H1 (cell line): ENCODE measurements at regions not wholly inside any gene's neighbourhood (a gene's known extent, or its start where the extent isn't known, plus 50 kb on each side); places are given as distances from the start of the nearest gene placed in this dataset.
A peak's percentile ranks its signal among the peaks of the same experiment; 100 is the strongest.

Source experiments
- CTCF ChIA-PET: fragments of 300-600 bp; sonication (Branson Sonifier 250); formaldehyde crosslinking; loops from one replicate; lab custom pipeline; 2021; ENCODE audit not compliant: partially characterized antibody; lab: Charles Lee
- POLR2A ChIA-PET: fragments of 300-600 bp; sonication (Branson Sonifier 250); formaldehyde crosslinking; loops from one replicate; lab custom pipeline; 2021; ENCODE audit warnings: inconsistent platforms; ENCODE audit not compliant: partially characterized antibody; lab: Charles Lee
- DNase-seq, 2 experiments: peaks; one replicate each; pipeline versions ENCODE4 v3.0.0 to v3.0.0-alpha.2; 2010 to 2022; ENCODE audit warnings: low spot score in 2 of 2, low read depth in 1 of 2, mixed read lengths in 1 of 2
- FAIRE-seq: peaks from 2 replicates; lab custom pipeline; 2011; peaks lifted over from hg19 to GRCh38; lab: Jason Lieb, UNC
- H2AFZ ChIP-seq: 2 replicates; pipeline ENCODE4 v1.8.1; 2012; ENCODE audit warnings: low read length, inconsistent platforms
- H2AK5ac ChIP-seq: 2 replicates; pipeline ENCODE4 v1.6.1; 2013; ENCODE audit warnings: low read depth, low read length
- H2BK120ac ChIP-seq: replicated peaks from 2 replicates; pipeline ENCODE3; 2013; ENCODE audit warnings: low read depth, low read length, inconsistent platforms
- H2BK12ac ChIP-seq: 2 replicates; pipeline ENCODE4 v1.6.1; 2013; ENCODE audit warnings: low read depth, low read length
- H2BK15ac ChIP-seq: 2 replicates; pipeline ENCODE4 v1.6.1; 2013; ENCODE audit warnings: low read length
- H2BK20ac ChIP-seq: 2 replicates; pipeline ENCODE4 v1.6.1; 2013; ENCODE audit warnings: low read length
- H2BK5ac ChIP-seq: 2 replicates; pipeline ENCODE4 v1.6.1; 2013; ENCODE audit warnings: low read depth, low read length
- H3K14ac ChIP-seq: 2 replicates; pipeline ENCODE4 v1.6.1; 2013; ENCODE audit warnings: inconsistent platforms; ENCODE audit not compliant: insufficient read length
- H3K18ac ChIP-seq: 2 replicates; pipeline ENCODE4 v1.6.1; 2013; ENCODE audit warnings: low read length; ENCODE audit errors: extremely low read depth
- H3K23ac ChIP-seq: 2 replicates; pipeline ENCODE4 v1.6.1; 2013; ENCODE audit warnings: inconsistent platforms; ENCODE audit not compliant: insufficient read length
- H3K23me2 ChIP-seq: 2 replicates; pipeline ENCODE4 v1.6.1; 2013; ENCODE audit warnings: low read depth, low read length
- H3K27ac ChIP-seq: 2 replicates; pipeline ENCODE4 v1.6.1; 2011; ENCODE audit warnings: low read depth, low read length, inconsistent platforms
- H3K27me3 ChIP-seq, 4 experiments: replicated peaks in 1 of 4; 1 replicate in 1 of 4; 2 replicates in 3 of 4; pipeline versions ENCODE4 v1.6.1 to v1.8.1; 2011 to 2013; ENCODE audit warnings: low read length in 3 of 4, mild to moderate bottlenecking in 3 of 4, inconsistent platforms in 2 of 4, mixed read lengths in 2 of 4, moderate library complexity in 1 of 4; ENCODE audit not compliant: control insufficient read depth in 3 of 4, insufficient read depth in 3 of 4; ENCODE audit errors: extremely low read depth in 1 of 4
- H3K36me3 ChIP-seq, 4 experiments: 2 replicates each; pipeline versions ENCODE4 v1.6.1 to v1.8.1; 2011 to 2013; ENCODE audit warnings: mild to moderate bottlenecking in 4 of 4, low read length in 3 of 4, moderate library complexity in 2 of 4, control low read depth in 1 of 4, inconsistent platforms in 1 of 4; ENCODE audit not compliant: insufficient read depth in 4 of 4, control insufficient read depth in 2 of 4
- H3K4ac ChIP-seq: replicated peaks from 2 replicates; pipeline ENCODE3; 2013; ENCODE audit warnings: low read length, low read depth, mixed read lengths, inconsistent platforms; ENCODE audit not compliant: insufficient read length
- H3K4me1 ChIP-seq, 4 experiments: replicated peaks in 1 of 4; 1 replicate in 1 of 4; 2 replicates in 3 of 4; pipeline versions ENCODE4 v1.6.1 to v1.8.1; 2011 to 2013; ENCODE audit warnings: low read length in 3 of 4, inconsistent platforms in 2 of 4, mixed read lengths in 1 of 4; ENCODE audit not compliant: insufficient read depth in 4 of 4, control insufficient read depth in 3 of 4
- H3K4me2 ChIP-seq, 2 experiments: 2 replicates each; pipeline versions ENCODE4 v1.6.1 to v1.8.1; 2011 to 2013; ENCODE audit warnings: low read depth in 2 of 2, low read length in 2 of 2, control low read depth in 1 of 2, inconsistent platforms in 1 of 2, mild to moderate bottlenecking in 1 of 2; ENCODE audit not compliant: insufficient read depth in 1 of 2
- H3K4me3 ChIP-seq, 4 experiments: fragments of 200-600, 300-600 bp in 1 of 4; sonication (generic), shearing (Covaris generic), sonication (Bioruptor Twin) in 1 of 4; 2 replicates each; pipeline versions ENCODE4 v1.5.1 to v1.8.1; 2011 to 2016; ENCODE audit warnings: low read length in 4 of 4, low read depth in 3 of 4, control low read depth in 2 of 4, inconsistent platforms in 2 of 4, mild to moderate bottlenecking in 2 of 4, mixed read lengths in 1 of 4, moderate library complexity in 1 of 4; ENCODE audit not compliant: insufficient read depth in 2 of 4; ENCODE audit errors: extremely low read depth in 1 of 4
- H3K56ac ChIP-seq: replicated peaks from 2 replicates; pipeline ENCODE3; 2013; ENCODE audit warnings: low read depth, mild to moderate bottlenecking, mixed read lengths, low read length, inconsistent platforms; ENCODE audit not compliant: insufficient read length
- H3K79me1 ChIP-seq: 2 replicates; pipeline ENCODE4 v1.6.1; 2013; ENCODE audit warnings: low read depth, low read length, control low read depth
- H3K79me2 ChIP-seq, 2 experiments: 2 replicates each; pipeline versions ENCODE4 v1.6.1 to v1.8.1; 2012 to 2013; ENCODE audit warnings: low read length in 2 of 2, mild to moderate bottlenecking in 2 of 2, inconsistent platforms in 1 of 2; ENCODE audit not compliant: insufficient read depth in 2 of 2, control insufficient read depth in 1 of 2
- H3K9ac ChIP-seq, 4 experiments: replicated peaks in 1 of 4; 1 replicate in 1 of 4; 2 replicates in 3 of 4; pipeline versions ENCODE4 v1.6.1 to v1.8.1; 2011 to 2013; ENCODE audit warnings: low read depth in 3 of 4, low read length in 3 of 4, control low read depth in 2 of 4, mild to moderate bottlenecking in 2 of 4, moderate library complexity in 2 of 4, inconsistent platforms in 1 of 4; ENCODE audit errors: extremely low read depth in 1 of 4
- H3K9me3 ChIP-seq, 2 experiments: 2 replicates each; pipeline versions ENCODE4 v1.6.1 to v1.8.1; 2012 to 2013; ENCODE audit warnings: mild to moderate bottlenecking in 2 of 2, moderate library complexity in 2 of 2, control low read depth in 1 of 2, inconsistent platforms in 1 of 2, low read depth in 1 of 2, low read length in 1 of 2, mixed read lengths in 1 of 2; ENCODE audit not compliant: insufficient read depth in 2 of 2
- H4K20me1 ChIP-seq, 2 experiments: replicated peaks in 1 of 2; 2 replicates each; pipeline versions ENCODE3 to v1.8.1; 2011 to 2013; ENCODE audit warnings: inconsistent platforms in 2 of 2, low read length in 2 of 2, mild to moderate bottlenecking in 1 of 2; ENCODE audit not compliant: insufficient read depth in 2 of 2, control insufficient read depth in 1 of 2
- H4K5ac ChIP-seq: 2 replicates; pipeline ENCODE4 v1.6.1; 2013; ENCODE audit warnings: low read length, low read depth, mixed read lengths, inconsistent platforms; ENCODE audit not compliant: insufficient read length
- H4K8ac ChIP-seq: 2 replicates; pipeline ENCODE4 v1.8.0; 2013; ENCODE audit warnings: mild to moderate bottlenecking, moderate library complexity, low read length, inconsistent platforms; ENCODE audit not compliant: insufficient read depth; ENCODE audit errors: extremely low read depth
- H4K91ac ChIP-seq: replicated peaks from 2 replicates; pipeline ENCODE3; 2013; ENCODE audit warnings: low read length, mixed read lengths, inconsistent platforms; ENCODE audit not compliant: insufficient read length
- HDAC2 ChIP-seq, 2 experiments: fragments of 300-600 bp in 1 of 2; sonication (generic) in 1 of 2; IDR thresholded peaks; 2 replicates each; pipeline ENCODE4 v1.6.1; 2011 to 2012; ENCODE audit warnings: low read depth in 2 of 2, low read length in 2 of 2, mild to moderate bottlenecking in 2 of 2, moderate library complexity in 2 of 2, borderline replicate concordance in 1 of 2, inconsistent platforms in 1 of 2
- RAD21 ChIP-seq, 2 experiments: IDR thresholded peaks in 1 of 2; conservative IDR thresholded peaks in 1 of 2; 2 replicates each; pipeline ENCODE4 v1.6.1; 2011; ENCODE audit warnings: low read depth in 2 of 2, low read length in 2 of 2, improper control_type of control experiment in 1 of 2, inconsistent platforms in 1 of 2, mild to moderate bottlenecking in 1 of 2, moderate library complexity in 1 of 2
- TEAD4 ChIP-seq: IDR thresholded peaks from 2 replicates; pipeline ENCODE4 v1.6.1; 2012; ENCODE audit warnings: low read depth, low read length, inconsistent platforms, mixed read lengths
- WGBS, 2 experiments: shearing (Covaris generic) in 1 of 2; methylation state at CpG; one replicate each; pipeline versions ENCODE4 v1.1.6 to v1.1.7; 2013 to 2015; ENCODE audit warnings: low lambda C conversion rate in 2 of 2, mixed read lengths in 2 of 2, inconsistent platforms in 1 of 2, low coverage in 1 of 2, missing lambda C conversion rate in 1 of 2; ENCODE audit not compliant: insufficient replicate concordance in 2 of 2, insufficient coverage in 1 of 2, insufficient read length in 1 of 2; ENCODE audit errors: extremely low coverage in 1 of 2, missing lambda C conversion rate in 1 of 2; 5-methylcytosine and 5-hydroxymethylcytosine counted together

GRCh38 chr15:67937153-67937761 lies 97.4 kb upstream of the RNU6-1 start:
- WGBS, 2 experiments, result 89% methylated on average over 3 of the region's 3 CpGs; no CpG with 5 or more reads in 1 of the 2 experiments
- POLR2A ChIA-PET, result interaction anchor here (1.4 kb wide), 1 partner anchor 9 kb away, joined by 3 read pairs; no protein-coding TSS in a partner anchor
- H3K36me3 ChIP-seq, result no peaks in the 10 kb centered on the region
- TF ChIP-seq HDAC2 (IDR thresholded peaks at IDR 0.05; ENCODE audit: borderline replicate concordance in 1 of 2, low read depth in 2 of 2, low read length in 2 of 2) (no peak), RAD21 (IDR thresholded peaks at IDR 0.05 in 1 of 2, conservative IDR thresholded peaks at IDR 0.05 in 1 of 2; ENCODE audit: low read depth in 2 of 2, low read length in 2 of 2) (peak in 1 of 2 experiments; percentile 19; a peak in 1 of 4 replicates), TEAD4 (no peak)
- TF ChIP-seq, all 59 proteins: peak for 1
- Histone ChIP-seq H3K4me3 (no peak overlapping the region), H4K8ac (no peak overlapping the region), H2AFZ (no peak overlapping the region), H3K9me3 (no peaks in the 10 kb centered on the region), H2BK20ac (no peak overlapping the region), H3K23me2 (no peaks in the 10 kb centered on the region), H3K56ac (no peak overlapping the region), H3K4ac (no peak overlapping the region), H4K91ac (no peak overlapping the region), H2AK5ac (no peak overlapping the region), H3K4me2 (no peak overlapping the region), H3K14ac (no peak overlapping the region), H3K18ac (no peak overlapping the region), H3K9ac (no peak overlapping the region), H4K5ac (no peak overlapping the region), H2BK5ac (no peak overlapping the region), H3K4me1 (no peaks in the 10 kb centered on the region), H2BK15ac (no peak overlapping the region), H2BK12ac (no peak overlapping the region), H2BK120ac (no peak overlapping the region), H3K79me2 (no peaks in the 10 kb centered on the region), H3K23ac (no peak overlapping the region), H3K27ac (no peak overlapping the region), H3K79me1 (no peaks in the 10 kb centered on the region), H4K20me1 (no peaks in the 10 kb centered on the region), H3K27me3 (no peaks in the 10 kb centered on the region)
- DNase-seq, result peak in 1 of 2 experiments; percentile 45
- FAIRE-seq, result no peak
- CTCF ChIA-PET, result interaction anchor here (1.0 to 1.9 kb wide), 8 partner anchors 12 to 537 kb away, joined by 3 to 7 read pairs (median 5); no protein-coding TSS in a partner anchor
